Loucy (cell line): ENCODE measurements at regions not wholly inside any gene's neighbourhood (a gene's known extent, or its start where the extent isn't known, plus 50 kb on each side); places are given as distances from the start of the nearest gene placed in this dataset.

Experiments used
- CTCF ChIP-seq: fragments of 200-600 bp; sonication (generic); conservative IDR thresholded peaks from 2 replicates; pipeline ENCODE4 v1.5.1; 2014; ENCODE audit warnings: mild to moderate bottlenecking, antibody characterized with exemption, low read length
- EZH2phosphoT487 ChIP-seq: fragments of 200-600 bp; IDR thresholded peaks from 2 replicates; pipeline ENCODE4 v1.6.1; 2018; ENCODE audit warnings: antibody characterized with exemption, mild to moderate bottlenecking, moderate library complexity, borderline replicate concordance

- TF ChIP-seq CTCF (no peak), EZH2phosphoT487 (no peak)
Measured at GRCh38 chr1:166699613-166700012, 139.7 kb upstream of the POGK start.
